ENCODE measurements at regions not wholly inside any gene's neighbourhood (a gene's known extent, or its start where the extent isn't known, plus 50 kb on each side); places are given as distances from the start of the nearest gene placed in this dataset.

DNA sequence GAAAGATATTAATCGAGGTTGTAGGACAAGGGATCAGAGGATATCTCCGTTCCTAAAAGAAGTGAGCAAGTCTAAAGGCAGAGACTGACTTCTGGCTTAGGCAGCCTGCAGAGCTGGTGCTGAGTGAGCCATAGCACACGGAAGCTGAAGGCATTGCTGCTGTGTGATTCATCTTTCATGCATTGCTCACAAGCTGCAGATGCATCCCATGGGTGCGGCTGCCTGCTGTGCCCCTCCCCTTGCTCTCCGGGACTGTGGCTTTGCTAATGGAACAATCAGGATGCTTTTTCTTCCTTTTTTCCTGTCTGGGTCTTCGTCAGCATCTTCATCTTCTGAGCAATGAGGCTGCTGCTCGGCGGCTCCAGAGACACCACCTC lies 341.4 kb downstream of the DIRAS2 start:
- WGBS, 2 experiments (ENCODE audit: extremely low coverage in 1 of 2, insufficient coverage in 1 of 2, insufficient read length in 1 of 2, insufficient replicate concordance in 2 of 2, low coverage in 1 of 2, low lambda C conversion rate in 2 of 2, missing lambda C conversion rate in 1 of 2): 83% methylated on average over 8 of the region's 8 CpGs; no CpG with 5 or more reads in 1 of the 2 experiments
- Histone ChIP-seq H3K36me3 (ENCODE audit: control insufficient read depth in 2 of 4, insufficient read depth in 4 of 4, low read length in 3 of 4) (no peaks in the 10 kb centered on the region), H3K27me3 (replicated peaks in 1 of 4; ENCODE audit: control insufficient read depth in 3 of 4, extremely low read depth in 1 of 4, insufficient read depth in 3 of 4, low read length in 3 of 4) (no peaks in the 10 kb centered on the region), H4K20me1 (replicated peaks in 1 of 2; ENCODE audit: control insufficient read depth in 1 of 2, insufficient read depth in 2 of 2, low read length in 2 of 2) (no peaks in the 10 kb centered on the region), H3K18ac (ENCODE audit: extremely low read depth, low read length) (no peak overlapping the region), H2BK20ac (ENCODE audit: low read length) (no peak overlapping the region), H3K79me1 (ENCODE audit: low read depth, low read length) (no peaks in the 10 kb centered on the region), H3K9me3 (ENCODE audit: insufficient read depth in 2 of 2, low read depth in 1 of 2, low read length in 1 of 2) (no peaks in the 10 kb centered on the region), H3K79me2 (ENCODE audit: control insufficient read depth in 1 of 2, insufficient read depth in 2 of 2, low read length in 2 of 2) (no peaks in the 10 kb centered on the region), H3K27ac (ENCODE audit: low read depth, low read length) (no peak overlapping the region), H2BK5ac (ENCODE audit: low read depth, low read length) (no peak overlapping the region), H2BK15ac (ENCODE audit: low read length) (no peak overlapping the region), H4K5ac (ENCODE audit: insufficient read length, low read depth, low read length) (no peak overlapping the region), H3K14ac (ENCODE audit: insufficient read length) (no peak overlapping the region), H3K9ac (replicated peaks in 1 of 4; ENCODE audit: extremely low read depth in 1 of 4, low read depth in 3 of 4, low read length in 3 of 4) (no peak overlapping the region; a peak in 1 of 7 replicates), H3K4me2 (ENCODE audit: insufficient read depth in 1 of 2, low read depth in 2 of 2, low read length in 2 of 2) (no peak overlapping the region), H3K4ac (replicated peaks; ENCODE audit: insufficient read length, low read depth, low read length) (no peak overlapping the region), H2BK12ac (ENCODE audit: low read depth, low read length) (no peak overlapping the region), H4K91ac (replicated peaks; ENCODE audit: insufficient read length, low read length) (no peak overlapping the region), H3K23me2 (ENCODE audit: low read depth, low read length) (no peaks in the 10 kb centered on the region), H3K4me1 (replicated peaks in 1 of 4; ENCODE audit: control insufficient read depth in 3 of 4, insufficient read depth in 4 of 4, low read length in 3 of 4) (peaks cover 0 to 2% (median 0%) of the 10 kb centered on the region in 4 experiments; a peak in 1 of 7 replicates), H2AFZ (ENCODE audit: low read length) (no peak overlapping the region), H3K23ac (ENCODE audit: insufficient read length) (no peak overlapping the region), H3K56ac (replicated peaks; ENCODE audit: insufficient read length, low read depth, low read length) (no peak overlapping the region), H2BK120ac (replicated peaks; ENCODE audit: low read depth, low read length) (no peak overlapping the region), H2AK5ac (ENCODE audit: low read depth, low read length) (no peak overlapping the region), H4K8ac (ENCODE audit: extremely low read depth, insufficient read depth, low read length) (no peak overlapping the region), H3K4me3 (ENCODE audit: extremely low read depth in 1 of 4, insufficient read depth in 2 of 4, low read depth in 3 of 4, low read length in 4 of 4) (no peak overlapping the region)
- DNase-seq (ENCODE audit: low read depth in 1 of 2, low spot score in 2 of 2) (peak in 1 of 2 experiments; percentile 31), FAIRE-seq (no peak)
- POLR2A ChIA-PET (ENCODE audit: partially characterized antibody): no interaction called here
- CTCF ChIA-PET (ENCODE audit: partially characterized antibody): interaction anchor here (0.7 to 1.4 kb wide), 3 partner anchors 14 to 403 kb away, joined by 3 to 5 read pairs (median 4); no protein-coding TSS in a partner anchor
- no peak for TF ChIP-seq RFX5 (IDR thresholded peaks at IDR 0.05; ENCODE audit: borderline replicate concordance, low read depth, low read length)
- TF ChIP-seq SP2 (IDR thresholded peaks at IDR 0.05; ENCODE audit: low read length): no peak
- no peak for TF ChIP-seq CHD2 (IDR thresholded peaks at IDR 0.05; ENCODE audit: low read length)
- TF ChIP-seq E2F6 (IDR thresholded peaks at IDR 0.05): no peak
- TF ChIP-seq ASH2L (IDR thresholded peaks at IDR 0.05; ENCODE audit: low read length): no peak
- no peak for TF ChIP-seq SIRT6 (IDR thresholded peaks at IDR 0.05; ENCODE audit: low read length)
- TF ChIP-seq, protein P1, sequence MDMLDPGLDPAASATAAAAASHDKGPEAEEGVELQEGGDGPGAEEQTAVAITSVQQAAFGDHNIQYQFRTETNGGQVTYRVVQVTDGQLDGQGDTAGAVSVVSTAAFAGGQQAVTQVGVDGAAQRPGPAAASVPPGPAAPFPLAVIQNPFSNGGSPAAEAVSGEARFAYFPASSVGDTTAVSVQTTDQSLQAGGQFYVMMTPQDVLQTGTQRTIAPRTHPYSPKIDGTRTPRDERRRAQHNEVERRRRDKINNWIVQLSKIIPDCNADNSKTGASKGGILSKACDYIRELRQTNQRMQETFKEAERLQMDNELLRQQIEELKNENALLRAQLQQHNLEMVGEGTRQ (IDR thresholded peaks at IDR 0.05; ENCODE audit: low read length): no peak
- TF ChIP-seq NRF1 (IDR thresholded peaks at IDR 0.05; ENCODE audit: low read depth, low read length): no peak

Measured in H1 (cell line).